Colonic mucosa (tissue), 4 donors: ENCODE measurements at regions not wholly inside any gene's neighbourhood (a gene's known extent, or its start where the extent isn't known, plus 50 kb on each side); places are given as distances from the start of the nearest gene placed in this dataset.

Experiments
- DNase-seq: peaks from one replicate; pipeline ENCODE4 v3.0.0-alpha.2; 2020
- H3K27ac ChIP-seq: fragments of 200-600 bp; one replicate; pipeline ENCODE4 v1.8.0; 2021
- H3K27me3 ChIP-seq: fragments of 200-600 bp; one replicate; pipeline ENCODE4 v1.8.0; 2021
- H3K36me3 ChIP-seq: fragments of 200-600 bp; one replicate; pipeline ENCODE4 v1.8.0; 2021
- H3K4me1 ChIP-seq: fragments of 200-600 bp; one replicate; pipeline ENCODE4 v1.8.0; 2021; ENCODE audit warnings: mild to moderate bottlenecking
- H3K4me3 ChIP-seq: fragments of 200-600 bp; one replicate; pipeline ENCODE4 v1.8.0; 2021
- H3K9ac ChIP-seq, 2 donors: one replicate each; pipeline ENCODE4 v1.7.0; 2013; ENCODE audit warnings: control low read depth in 2 of 2, low read depth in 2 of 2, low read length in 2 of 2
- H3K9me3 ChIP-seq: fragments of 200-600 bp; one replicate; pipeline ENCODE4 v1.8.0; 2021
- CTCF ChIP-seq: fragments of 200-600 bp; IDR thresholded peaks from one replicate; pipeline ENCODE4 v1.8.0; 2022; ENCODE audit warnings: antibody characterized with exemption, mild to moderate bottlenecking
- intact Hi-C: fragments of 100-400 bp; cut with DNase I; formaldehyde crosslinking; loops from one replicate; pipeline ENCODE4 v1.14.1; 2022
- donor health status: healthy.
- donor health status: DM: no; HTN: no; CAD: no.
- donor health status: DM: no; HTN: no; CAD: no.

- peaks cover 3% of the 10 kb centered on the region for H3K4me1 ChIP-seq
- no peak for TF ChIP-seq CTCF
- H3K9ac ChIP-seq, result no peak overlapping the region
- no peaks in the 10 kb centered on the region for H3K27me3 ChIP-seq
- intact Hi-C loops, result no loop called here
- H3K9me3 ChIP-seq, result no peaks in the 10 kb centered on the region
- H3K4me3 ChIP-seq, result no peak overlapping the region
- no peak for DNase-seq
- H3K27ac ChIP-seq, result no peak overlapping the region
- H3K36me3 ChIP-seq, result no peaks in the 10 kb centered on the region
Observed at GRCh38 chr6:4369616-4370015, 234.2 kb upstream of the ECI2 start.

- Histone ChIP-seq H3K4me3 (no peak overlapping the region), H3K36me3 (no peaks in the 10 kb centered on the region), H3K9me3 (no peaks in the 10 kb centered on the region), H3K27ac (no peak overlapping the region), H3K27me3 (no peaks in the 10 kb centered on the region), H3K4me1 (peaks cover 13% of the 10 kb centered on the region), H3K9ac (no peak overlapping the region)
- no peak for DNase-seq
- intact Hi-C loops, result no loop called here
- TF ChIP-seq CTCF, result no peak
Observed at GRCh38 chr6:4368649-4369048, 233.3 kb upstream of the ECI2 start.

- Histone ChIP-seq H3K9me3 (no peaks in the 10 kb centered on the region), H3K36me3 (no peaks in the 10 kb centered on the region), H3K27me3 (no peaks in the 10 kb centered on the region), H3K4me3 (no peak overlapping the region), H3K4me1 (peaks cover 20% of the 10 kb centered on the region), H3K27ac (no peak overlapping the region), H3K9ac (no peak overlapping the region)
- TF ChIP-seq CTCF, result no peak
- intact Hi-C loops, result no loop called here
- no peak for DNase-seq
Observed at GRCh38 chr6:4367643-4368042, 232.3 kb upstream of the ECI2 start.

- Histone ChIP-seq H3K27ac (no peak overlapping the region), H3K9me3 (no peaks in the 10 kb centered on the region), H3K36me3 (no peaks in the 10 kb centered on the region), H3K9ac (no peak overlapping the region), H3K27me3 (no peaks in the 10 kb centered on the region), H3K4me1 (peaks cover 21% of the 10 kb centered on the region), H3K4me3 (no peak overlapping the region)
- intact Hi-C loops, result no loop called here
- TF ChIP-seq CTCF, result no peak
- no peak for DNase-seq
Observed at GRCh38 chr6:4366635-4367395, 231.4 kb upstream of the ECI2 start.

- Histone ChIP-seq H3K9ac (no peak overlapping the region), H3K4me1 (peaks cover 21% of the 10 kb centered on the region), H3K4me3 (no peak overlapping the region), H3K27ac (no peak overlapping the region), H3K36me3 (no peaks in the 10 kb centered on the region), H3K9me3 (no peaks in the 10 kb centered on the region), H3K27me3 (no peaks in the 10 kb centered on the region)
- no peak for DNase-seq
- TF ChIP-seq CTCF, result no peak
- intact Hi-C loops, result no loop called here
Observed at GRCh38 chr6:4365686-4366085, 230.3 kb upstream of the ECI2 start.
